SIG-M5 treated with dmso at 0.1 percent for 504 hours (cell line): ENCODE measurements at regions not wholly inside any gene's neighbourhood (a gene's known extent, or its start where the extent isn't known, plus 50 kb on each side); places are given as distances from the start of the nearest gene placed in this dataset.
"Not testable (repeated sequence)": the region's sequence is repeated elsewhere in the genome, so short reads cannot be mapped to it uniquely, and the experiment has no call there.

Source experiments
- DNase-seq: peaks from one replicate; lab custom pipeline; 2025; ENCODE audit not compliant: unreplicated experiment; lab: John Stamatoyannopoulos, UW

DNA sequence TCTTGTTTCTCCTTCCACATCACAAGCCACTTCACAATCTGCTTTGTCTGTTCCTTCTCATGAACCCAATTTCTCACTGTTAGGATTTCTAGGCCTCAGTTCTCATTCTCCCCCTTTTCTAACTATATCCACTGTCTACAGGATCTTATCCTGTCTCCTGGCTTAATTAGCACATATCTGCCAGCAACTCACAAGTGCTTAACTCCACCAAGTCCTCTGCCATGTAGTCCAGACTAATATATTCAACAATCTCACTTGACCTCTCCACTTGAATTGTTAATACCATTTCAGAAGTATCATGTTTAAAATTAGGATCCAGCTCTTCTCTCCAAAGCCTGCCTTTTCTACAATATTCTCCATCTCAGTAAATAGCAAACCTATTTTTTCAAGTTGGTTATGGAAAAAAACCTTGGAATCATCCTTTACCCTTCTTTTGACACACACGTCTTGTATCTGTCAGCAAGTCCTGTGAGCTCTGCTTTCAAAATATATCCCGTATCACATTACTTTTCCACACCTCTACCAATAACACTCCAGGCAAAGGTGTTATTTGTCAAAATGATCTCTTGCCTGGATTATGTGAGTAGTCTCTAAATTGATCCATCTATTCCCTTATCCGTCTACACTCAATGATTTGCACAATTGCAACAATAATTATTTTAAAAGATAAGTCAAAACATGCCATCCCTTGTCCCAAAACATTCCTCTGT lies 127.2 kb upstream of the SLIT2 start:
- DNase-seq, result no peak

DNA sequence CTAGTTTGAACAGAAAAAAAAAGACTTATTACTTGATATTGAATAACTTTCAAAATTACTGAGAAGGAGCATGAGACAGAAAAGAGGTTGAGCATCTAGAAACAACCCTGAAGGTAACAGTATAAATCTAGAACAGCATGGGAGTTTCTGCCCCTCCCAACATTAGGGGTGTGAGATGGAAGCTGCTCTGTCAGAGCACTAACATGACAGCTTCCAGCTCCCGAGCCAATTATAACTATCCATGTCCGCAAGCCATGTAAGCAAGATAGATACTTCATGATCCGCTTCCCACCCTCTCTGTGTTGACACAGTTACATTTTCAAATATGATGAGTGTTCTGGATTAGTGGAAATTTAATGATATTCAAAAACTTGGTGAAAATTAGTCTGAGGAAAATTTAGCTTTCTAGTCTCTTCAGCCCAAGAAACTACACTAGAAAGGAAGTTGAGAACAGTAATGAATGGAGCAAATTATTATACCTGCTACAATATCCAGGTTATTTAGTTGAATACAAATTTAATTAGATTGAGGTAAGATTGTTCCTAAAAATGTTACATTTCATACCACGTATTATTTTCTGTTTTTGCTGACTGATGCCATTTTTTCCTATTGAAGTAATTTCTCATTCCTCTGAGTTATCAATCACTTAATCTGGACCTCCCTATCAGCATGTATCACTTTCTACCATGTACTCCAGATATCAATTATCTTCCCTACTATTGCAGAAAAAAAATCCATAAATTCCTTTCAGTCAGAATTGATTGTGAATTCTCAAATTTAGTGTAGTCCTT lies 129.3 kb upstream of the SLIT2 start:
- DNase-seq, result no peak

DNA sequence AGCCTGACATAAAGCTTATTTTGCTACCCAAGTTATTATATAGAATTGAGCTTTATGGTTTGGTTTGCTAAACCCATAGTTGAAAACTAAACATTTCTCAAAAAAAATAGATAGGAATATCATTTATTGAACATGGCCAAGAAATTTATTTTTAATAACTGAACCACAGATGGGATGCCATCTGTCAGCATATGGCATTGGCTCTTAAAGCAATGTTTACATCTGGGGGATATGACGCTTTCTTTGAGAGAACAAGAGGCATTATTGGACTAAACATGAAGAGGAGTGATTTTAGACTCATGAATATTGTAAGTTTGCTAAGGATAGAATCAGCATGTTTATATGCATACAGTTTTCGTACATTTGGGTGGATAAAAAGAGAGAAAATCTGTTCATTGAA lies 132.6 kb upstream of the SLIT2 start:
- no peak for DNase-seq

DNA sequence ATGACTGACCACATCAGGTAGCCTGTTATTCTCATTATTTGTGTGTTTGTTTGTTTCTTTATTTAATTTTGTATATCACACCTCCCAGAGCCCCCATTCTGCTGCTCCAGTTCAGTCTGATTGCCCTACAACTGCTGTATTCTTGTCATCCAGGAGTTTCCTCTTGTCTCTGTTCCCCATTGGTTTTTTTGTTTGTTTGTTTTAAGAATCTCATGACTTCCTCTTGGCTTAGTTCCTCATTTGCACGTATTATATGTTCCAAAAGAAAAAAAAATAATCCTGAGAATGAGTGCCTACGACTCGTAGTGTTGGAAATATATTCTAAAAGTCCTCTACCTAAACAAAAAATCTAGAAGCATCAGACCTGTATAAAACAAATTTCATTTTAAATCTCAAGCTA lies 142.3 kb upstream of the SLIT2 start:
- no peak for DNase-seq

DNA sequence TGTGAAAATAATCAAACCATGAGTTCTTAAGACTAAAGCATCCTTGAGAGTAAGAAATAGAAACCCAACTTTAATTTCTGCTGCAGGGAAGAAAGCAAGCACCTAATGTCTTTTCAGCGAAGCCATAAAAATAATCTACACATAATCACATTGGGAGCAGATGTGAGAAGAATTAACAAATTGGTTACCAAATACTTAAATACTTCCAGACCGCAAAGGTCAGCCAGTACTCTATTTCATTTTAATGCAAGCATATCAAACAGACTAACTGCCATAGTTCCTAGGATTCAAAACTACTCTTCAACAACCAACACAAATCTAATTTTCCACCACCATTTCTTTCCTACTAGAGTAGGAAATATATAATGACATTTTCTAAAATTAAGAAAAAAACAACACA lies 144.8 kb upstream of the SLIT2 start:
- no peak for DNase-seq

DNA sequence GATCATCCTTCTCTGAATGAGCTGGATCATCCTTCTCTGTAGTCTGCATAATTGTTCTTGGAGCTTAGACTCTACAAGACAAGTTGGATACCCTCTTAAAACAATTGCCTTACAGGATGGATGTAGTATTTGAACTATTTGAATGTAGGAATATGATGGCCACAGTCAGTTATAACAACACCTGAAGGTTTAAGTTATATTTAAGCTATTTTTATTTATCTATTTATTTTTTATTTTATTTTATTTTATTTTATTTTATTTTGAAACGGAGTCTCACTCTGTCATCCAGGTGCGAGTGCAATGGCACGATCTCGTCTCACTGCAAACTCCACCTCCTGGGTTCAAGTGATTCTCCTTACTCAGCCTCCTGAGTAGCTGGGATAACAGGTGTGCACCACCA lies 149.9 kb upstream of the SLIT2 start:
- no peak for DNase-seq

DNA sequence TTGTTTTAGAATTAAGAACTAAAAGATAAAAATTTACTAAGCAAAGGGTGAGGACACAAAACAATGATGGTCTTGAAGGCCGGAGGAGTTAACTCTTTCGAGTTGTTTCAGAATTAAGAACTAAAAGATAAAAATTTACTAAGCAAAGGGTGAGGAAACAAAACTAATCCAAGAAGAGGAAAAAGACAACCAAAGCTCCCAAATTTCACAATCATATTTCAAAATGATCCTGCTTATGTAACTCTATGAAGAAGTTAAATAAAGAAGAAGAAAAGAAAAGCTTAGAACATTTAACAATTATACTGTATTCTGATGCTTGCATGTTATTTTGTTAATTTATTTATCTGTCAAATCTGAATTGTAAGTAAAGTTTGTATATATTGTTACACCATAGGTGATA lies 154.8 kb upstream of the SLIT2 start:
- DNase-seq, result no peak

DNA sequence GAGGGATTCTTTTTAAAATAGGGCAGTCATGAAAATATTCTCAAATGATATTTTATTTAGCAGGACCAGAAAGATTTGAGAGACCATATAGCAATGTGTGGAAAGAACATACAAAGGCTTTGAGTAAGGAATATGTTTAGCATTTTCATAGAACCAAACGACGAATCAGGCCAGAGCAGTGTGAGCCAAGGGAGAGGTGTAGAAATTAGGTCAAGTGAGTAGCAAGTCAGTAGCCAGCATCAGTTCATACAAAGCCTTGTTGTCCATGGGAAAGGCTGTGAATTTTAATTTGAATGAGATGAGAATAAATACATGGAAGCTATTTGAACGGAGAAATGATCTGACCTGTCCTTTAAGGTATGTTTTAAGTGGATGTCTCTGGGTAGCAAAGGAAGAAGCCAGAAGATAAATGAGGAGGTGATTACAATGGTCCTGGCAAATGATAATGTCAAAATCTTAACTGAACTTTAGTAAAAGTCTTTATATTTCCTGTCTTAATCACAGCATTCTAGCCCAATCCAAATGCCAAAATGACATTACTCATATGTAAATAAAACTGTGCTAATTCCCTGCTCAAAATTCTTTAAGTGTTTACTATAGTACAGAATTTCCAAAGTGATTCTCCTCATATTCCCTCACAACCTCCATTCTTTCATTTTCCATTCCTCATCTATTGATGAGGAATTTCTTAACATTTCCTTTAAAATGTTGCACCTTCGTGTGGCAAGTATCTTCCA lies 155.7 kb upstream of the SLIT2 start:
- DNase-seq, result no peak

DNA sequence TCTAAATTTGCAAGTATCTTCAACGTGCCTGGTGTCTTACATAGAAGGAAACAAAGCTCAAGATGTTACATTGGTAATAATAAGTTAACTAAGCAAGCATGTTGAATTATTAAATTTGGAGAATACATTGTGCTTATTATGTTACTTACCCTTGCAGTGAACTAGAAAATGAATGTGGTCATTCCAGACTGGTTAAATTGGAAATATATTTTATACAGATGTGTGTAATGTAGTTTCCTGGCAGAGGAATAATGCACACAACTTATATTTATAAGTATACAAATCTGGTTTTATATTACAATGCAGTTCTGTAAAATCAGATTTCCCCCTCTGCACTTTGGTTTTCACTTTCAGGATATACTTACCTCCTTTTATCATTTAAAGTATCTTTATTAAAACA lies 159.9 kb upstream of the SLIT2 start:
- no peak for DNase-seq

DNA sequence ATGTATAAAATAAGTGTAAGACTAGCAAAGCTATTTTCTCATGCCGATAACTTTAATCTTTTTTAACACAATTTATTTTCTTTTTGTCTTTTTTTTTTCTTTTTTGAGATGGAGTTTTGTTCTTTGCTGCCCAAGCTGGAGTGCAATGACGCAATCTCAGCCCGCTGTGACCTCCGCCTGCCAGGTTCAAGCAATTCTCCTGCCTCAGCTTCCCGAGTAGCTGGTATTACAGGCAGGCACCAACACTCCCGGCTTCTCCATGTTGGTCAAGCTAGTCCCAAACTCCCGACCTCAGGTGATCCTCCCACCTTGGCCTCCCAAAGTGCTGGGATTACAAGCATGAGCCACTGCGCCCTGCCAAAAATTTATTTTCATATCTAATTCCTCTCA lies 164.2 kb upstream of the SLIT2 start:
- no peak for DNase-seq

DNA sequence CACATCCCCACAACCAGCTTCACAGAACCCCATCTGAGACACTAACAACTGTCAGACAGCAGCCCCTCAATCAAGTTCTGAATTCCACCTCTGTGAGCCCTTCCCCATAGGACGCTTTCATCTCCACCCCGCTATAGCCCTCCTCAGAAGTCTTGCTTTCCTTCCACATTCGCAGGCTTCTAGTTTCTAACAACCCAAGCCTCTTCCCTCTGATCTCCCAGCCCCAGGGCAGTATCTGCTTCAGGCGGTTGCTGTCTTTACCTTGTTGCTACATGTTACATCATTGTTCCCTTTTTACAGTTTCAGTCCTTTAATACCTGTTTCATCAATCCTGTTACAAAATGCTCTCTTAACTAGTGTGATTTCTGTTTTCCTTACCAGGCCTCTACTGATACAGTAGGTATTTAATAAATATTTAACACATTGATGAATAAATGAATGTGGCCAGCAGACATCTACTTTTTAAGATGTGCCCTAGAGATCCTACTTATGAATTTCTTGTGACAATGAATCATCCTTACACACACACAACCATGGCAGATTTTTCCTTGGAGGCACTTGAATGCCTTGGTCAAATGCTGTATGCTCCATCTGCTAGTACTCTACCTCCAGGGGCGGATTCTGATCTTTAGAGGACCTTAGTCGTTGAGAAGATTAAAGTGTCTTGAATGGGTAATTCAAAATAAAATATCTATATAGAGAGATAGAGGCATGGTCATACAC lies 164.7 kb upstream of the SLIT2 start:
- DNase-seq, result no peak

DNA sequence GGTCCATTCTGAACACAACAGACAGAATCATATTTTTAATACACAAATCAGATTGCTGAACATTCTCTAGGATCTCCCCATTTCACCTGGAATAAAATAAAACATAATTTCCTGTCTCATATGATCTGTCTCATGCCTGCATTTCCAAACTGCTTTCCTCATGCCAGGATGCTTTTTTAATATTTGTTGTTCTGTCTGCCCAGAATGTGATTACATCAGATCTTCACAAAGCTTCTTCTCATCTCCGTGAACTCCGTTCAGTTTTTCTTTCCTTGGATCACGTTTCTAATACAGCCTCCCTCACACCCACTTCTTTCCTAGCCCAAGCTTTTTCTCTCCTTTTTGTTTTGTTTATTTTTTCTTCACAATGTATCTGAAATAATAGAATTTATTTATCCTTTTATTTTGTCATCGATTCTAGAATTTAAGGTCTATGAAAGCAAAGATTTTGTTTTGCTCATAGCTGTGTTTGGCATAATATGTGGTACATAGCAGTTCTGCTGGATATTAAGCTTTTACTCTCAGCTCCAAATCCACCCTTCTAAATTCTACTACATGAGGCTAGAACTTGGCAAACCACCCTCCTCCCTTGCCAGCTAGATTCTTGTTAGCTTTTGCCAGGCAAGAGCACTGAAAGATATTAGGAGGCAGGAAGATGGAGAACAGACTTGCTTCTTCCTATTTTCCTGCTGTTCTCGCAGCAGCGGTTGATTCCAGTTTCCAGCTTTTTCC lies 165.5 kb upstream of the SLIT2 start:
- no peak for DNase-seq

DNA sequence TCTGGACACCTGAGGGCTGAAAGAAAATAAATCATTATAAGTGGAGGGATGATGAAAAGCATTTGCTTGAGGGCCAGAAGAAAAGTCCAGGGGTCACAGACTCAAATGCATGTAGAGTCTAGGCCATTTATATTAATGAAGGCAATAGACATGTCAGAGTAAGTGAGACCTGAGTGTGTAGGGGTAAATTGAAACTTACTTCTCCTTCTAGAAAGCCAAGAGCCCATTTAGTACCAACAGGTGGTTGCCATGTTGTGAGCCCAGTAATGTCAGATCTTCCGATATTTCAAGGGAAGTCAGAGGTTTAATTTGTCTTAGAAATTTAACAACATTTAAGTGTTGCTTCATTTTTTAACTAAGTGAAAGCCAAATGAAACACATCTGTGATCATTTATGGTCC lies 166.1 kb upstream of the SLIT2 start:
- no peak for DNase-seq

DNA sequence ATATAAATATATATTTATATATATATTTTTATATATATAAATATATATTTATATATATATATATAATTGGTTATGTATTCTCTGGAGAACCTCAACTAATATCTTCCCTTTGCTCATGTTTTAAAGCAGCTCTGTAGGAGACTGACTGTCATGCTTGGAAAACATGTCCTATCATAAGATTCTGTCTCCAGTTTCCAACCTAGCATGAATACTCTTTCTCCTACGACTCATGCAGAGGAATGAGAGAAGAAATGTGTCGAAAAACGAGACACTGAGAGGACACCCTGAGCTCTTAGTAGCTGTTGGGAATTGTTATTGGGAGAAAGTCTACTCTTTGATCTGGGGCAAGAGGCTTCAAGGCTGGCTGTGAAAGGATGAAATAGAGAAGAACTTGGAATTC lies 166.5 kb upstream of the SLIT2 start:
- DNase-seq, result no peak

DNA sequence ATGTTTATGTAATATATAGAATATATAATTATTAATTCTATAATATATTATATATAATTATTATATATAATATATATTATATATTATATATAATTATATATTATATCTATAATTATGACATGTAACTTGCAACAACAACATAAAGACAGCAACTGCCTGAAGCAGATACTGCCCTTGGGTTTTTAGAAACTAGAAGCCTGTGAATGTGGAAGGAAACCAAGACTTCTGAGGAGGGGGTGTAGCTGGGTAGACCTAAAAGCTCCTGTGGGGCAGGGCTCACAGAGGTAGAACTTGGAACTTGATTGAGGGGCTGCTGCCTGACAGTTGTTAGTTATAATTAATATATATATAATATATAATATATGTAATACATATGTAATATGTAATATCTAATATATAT lies 167.2 kb upstream of the SLIT2 start:
- DNase-seq, result no peak

DNA sequence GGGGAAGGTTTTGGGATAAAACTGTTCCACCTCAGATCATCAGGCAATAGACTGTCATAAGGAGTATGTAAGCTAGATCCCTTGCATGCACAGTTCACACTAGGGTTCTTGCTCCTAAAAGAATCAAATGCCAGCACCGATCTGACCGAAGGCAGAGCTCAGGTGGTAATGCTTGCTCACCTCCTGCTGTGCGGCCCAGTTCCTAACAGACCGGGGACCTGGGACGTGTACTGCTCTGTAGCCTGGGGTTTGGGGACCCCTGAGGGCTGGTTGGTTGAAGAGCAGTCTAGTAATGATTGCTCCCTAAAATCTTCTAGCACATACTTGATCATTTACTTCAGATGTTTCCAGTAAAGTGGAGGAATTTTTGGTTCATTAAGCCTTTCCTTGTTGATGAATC lies 173.1 kb upstream of the SLIT2 start:
- no peak for DNase-seq

DNA sequence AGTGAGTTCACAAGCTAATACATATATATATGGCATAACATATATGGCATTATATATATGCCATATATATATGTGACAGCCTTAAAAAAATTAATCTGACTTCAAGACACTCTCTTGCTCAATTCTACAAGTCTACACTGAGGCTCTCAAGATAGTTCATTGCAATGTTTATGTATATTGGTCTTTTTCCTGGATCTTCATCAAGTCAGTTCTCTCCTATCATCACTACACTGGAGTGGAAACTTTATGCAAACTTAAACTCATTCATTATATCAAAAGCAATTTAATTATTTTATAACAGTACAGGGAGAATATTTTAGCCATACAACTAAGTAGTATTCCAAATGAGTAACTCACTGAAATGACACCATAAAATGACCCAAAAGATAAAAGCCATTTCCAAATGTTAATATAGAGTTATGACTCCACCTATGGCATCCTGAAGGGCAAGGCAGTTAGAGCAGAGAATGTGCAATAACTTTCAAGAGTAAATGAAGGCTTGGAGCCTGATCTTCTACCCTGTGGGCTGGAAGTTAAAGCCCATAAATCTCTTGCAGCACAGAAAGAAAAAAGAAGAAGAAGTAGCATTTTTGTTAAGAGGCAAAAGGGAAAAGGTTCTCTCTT lies 176.3 kb upstream of the SLIT2 start:
- no peak for DNase-seq

DNA sequence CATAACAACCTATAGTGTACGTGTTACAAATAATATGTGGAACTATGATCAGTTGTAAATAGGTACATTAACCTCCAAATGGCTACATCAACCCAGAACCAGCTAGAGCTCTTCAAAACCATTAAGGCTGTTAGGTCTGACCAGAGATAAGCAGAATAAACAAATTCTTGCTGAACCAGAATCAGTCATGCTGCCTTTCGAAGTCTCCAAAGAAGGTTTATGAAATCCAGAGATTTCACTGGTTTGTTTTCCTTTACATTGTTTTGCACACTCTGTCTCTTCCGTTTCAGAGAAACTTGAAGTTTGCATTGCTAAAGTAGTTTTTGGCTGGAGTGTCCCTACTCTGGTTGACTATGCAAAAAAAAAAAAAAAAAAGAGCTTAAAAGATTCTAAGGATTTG lies 177.3 kb upstream of the SLIT2 start:
- no peak for DNase-seq

DNA sequence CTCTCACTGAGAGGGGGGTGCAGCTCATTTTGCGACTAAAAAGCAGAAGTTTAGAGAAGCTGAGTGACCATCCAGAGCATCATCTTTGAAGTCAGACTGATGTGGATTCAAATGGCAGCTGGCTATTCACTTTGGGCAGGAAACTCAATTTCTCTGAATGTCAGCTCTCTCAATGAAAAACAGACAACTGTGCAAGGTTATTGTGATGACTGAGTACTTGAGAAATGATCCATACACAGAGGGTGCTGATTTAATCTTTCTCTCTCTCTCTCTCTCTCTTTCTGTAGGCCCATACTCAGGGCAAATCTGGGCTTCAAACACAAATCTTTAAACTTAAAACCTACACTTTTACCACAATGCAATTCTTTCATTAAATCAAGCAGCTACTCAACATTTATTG lies 185.8 kb upstream of the SLIT2 start:
- no peak for DNase-seq

DNA sequence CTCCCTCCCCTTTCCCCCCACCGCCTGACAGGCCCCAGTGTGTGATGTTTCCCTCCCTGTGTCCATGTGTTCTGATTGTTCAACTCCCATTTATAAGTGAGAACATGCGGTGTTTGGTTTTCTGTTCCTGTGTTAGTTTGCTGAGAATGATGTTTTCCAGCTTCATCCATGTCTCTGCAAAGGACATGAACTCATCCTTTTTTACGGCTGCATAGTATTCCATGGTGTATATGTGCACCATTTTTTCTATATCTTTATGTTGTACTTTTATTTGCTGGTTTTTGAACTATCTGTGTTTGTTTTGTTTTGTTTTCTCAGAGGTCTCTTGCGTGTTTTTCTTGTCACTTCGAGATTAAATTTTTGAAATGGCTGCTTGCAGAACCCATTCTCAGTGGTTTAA lies 188.8 kb upstream of the SLIT2 start:
- DNase-seq, result not testable (repeated sequence)
